ENCODE measurements at regions not wholly inside any gene's neighbourhood (a gene's known extent, or its start where the extent isn't known, plus 50 kb on each side); places are given as distances from the start of the nearest gene placed in this dataset.

DNA sequence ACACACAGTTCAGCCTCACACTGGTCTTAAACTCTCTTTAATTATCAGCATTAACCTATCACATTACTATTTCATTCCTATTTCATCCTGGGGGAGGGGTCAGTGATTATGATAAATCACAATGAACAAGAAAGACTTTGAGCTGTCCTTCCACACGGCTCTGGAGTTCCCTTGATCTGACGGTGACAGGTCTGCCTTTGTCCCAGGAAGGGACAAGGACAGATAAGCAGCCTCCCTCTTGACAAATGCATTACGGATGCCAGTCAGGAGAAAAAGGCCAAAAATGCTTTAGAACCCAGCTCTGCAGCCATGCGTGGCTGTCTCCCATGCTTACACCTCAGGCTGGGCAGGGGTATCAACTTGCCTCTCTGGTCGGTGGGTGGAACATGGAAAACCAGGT, 281.7 kb downstream of the BCL11A start:
- TF ChIP-seq, protein P1, sequence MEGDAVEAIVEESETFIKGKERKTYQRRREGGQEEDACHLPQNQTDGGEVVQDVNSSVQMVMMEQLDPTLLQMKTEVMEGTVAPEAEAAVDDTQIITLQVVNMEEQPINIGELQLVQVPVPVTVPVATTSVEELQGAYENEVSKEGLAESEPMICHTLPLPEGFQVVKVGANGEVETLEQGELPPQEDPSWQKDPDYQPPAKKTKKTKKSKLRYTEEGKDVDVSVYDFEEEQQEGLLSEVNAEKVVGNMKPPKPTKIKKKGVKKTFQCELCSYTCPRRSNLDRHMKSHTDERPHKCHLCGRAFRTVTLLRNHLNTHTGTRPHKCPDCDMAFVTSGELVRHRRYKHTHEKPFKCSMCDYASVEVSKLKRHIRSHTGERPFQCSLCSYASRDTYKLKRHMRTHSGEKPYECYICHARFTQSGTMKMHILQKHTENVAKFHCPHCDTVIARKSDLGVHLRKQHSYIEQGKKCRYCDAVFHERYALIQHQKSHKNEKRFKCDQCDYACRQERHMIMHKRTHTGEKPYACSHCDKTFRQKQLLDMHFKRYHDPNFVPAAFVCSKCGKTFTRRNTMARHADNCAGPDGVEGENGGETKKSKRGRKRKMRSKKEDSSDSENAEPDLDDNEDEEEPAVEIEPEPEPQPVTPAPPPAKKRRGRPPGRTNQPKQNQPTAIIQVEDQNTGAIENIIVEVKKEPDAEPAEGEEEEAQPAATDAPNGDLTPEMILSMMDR (conservative IDR thresholded peaks at IDR 0.05), result no peak
- TF ChIP-seq EZH2 (IDR thresholded peaks at IDR 0.05; ENCODE audit: low read depth), result no peak

All from PC-9 (cell line).